Mesothelial cell of epicardium (in vitro differentiated cells): ENCODE measurements at regions not wholly inside any gene's neighbourhood (a gene's known extent, or its start where the extent isn't known, plus 50 kb on each side); places are given as distances from the start of the nearest gene placed in this dataset.

Source experiments
- DNase-seq, 2 experiments: peaks; one replicate each; pipeline ENCODE4 v3.0.0; 2021; ENCODE audit warnings: low spot score in 2 of 2; ENCODE audit not compliant: unreplicated experiment in 2 of 2
- H3K27ac Mint-ChIP-seq: 2 replicates; pipeline ENCODE4 v1.8.0; 2021; ENCODE audit warnings: mixed read lengths
- H3K27me3 Mint-ChIP-seq: 2 replicates; pipeline ENCODE4 v1.8.0; 2021; ENCODE audit warnings: low read depth, mixed read lengths
- H3K36me3 Mint-ChIP-seq: 2 replicates; pipeline ENCODE4 v1.8.0; 2021; ENCODE audit warnings: mixed read lengths
- H3K4me1 Mint-ChIP-seq: 2 replicates; pipeline ENCODE4 v1.8.0; 2021; ENCODE audit warnings: mixed read lengths
- H3K4me3 Mint-ChIP-seq: 2 replicates; pipeline ENCODE4 v1.8.0; 2021; ENCODE audit warnings: mild to moderate bottlenecking, moderate library complexity, mixed read lengths
- H3K9me3 Mint-ChIP-seq: 2 replicates; pipeline ENCODE4 v1.8.0; 2021; ENCODE audit warnings: mixed read lengths
- CTCF ChIP-seq: fragments of 200-600 bp; sonication (generic); IDR thresholded peaks from one replicate; pipeline ENCODE4 v1.5.0; 2021; ENCODE audit warnings: antibody characterized with exemption; ENCODE audit not compliant: unreplicated experiment

- Mint-ChIP-seq H3K27me3 (no peaks in the 10 kb centered on the region), H3K4me3 (no peak overlapping the region), H3K36me3 (peaks cover 21% of the 10 kb centered on the region), H3K27ac (no peak overlapping the region), H3K9me3 (peaks cover 27% of the 10 kb centered on the region), H3K4me1 (no peaks in the 10 kb centered on the region)
- no peak for TF ChIP-seq CTCF
- DNase-seq = no peak
These were observed 93.5 kb upstream of the PPP1R9A start for GRCh38 chr7:94813917-94814316.

- H3K4me1 Mint-ChIP-seq = peaks cover 7% of the 10 kb centered on the region
- H3K27ac Mint-ChIP-seq = no peak overlapping the region
- H3K9me3 Mint-ChIP-seq = peaks cover 38% of the 10 kb centered on the region
- H3K4me3 Mint-ChIP-seq = no peak overlapping the region
- no peak for DNase-seq
- H3K27me3 Mint-ChIP-seq = no peaks in the 10 kb centered on the region
- H3K36me3 Mint-ChIP-seq = peaks cover 15% of the 10 kb centered on the region
- TF ChIP-seq CTCF = no peak
These were observed 83.4 kb upstream of the PPP1R9A start for GRCh38 chr7:94823947-94824346.

GRCh38 chr7:94829987-94830386 lies 77.4 kb upstream of the PPP1R9A start:
- TF ChIP-seq CTCF = no peak
- no peaks in the 10 kb centered on the region for H3K27me3 Mint-ChIP-seq

DNA sequence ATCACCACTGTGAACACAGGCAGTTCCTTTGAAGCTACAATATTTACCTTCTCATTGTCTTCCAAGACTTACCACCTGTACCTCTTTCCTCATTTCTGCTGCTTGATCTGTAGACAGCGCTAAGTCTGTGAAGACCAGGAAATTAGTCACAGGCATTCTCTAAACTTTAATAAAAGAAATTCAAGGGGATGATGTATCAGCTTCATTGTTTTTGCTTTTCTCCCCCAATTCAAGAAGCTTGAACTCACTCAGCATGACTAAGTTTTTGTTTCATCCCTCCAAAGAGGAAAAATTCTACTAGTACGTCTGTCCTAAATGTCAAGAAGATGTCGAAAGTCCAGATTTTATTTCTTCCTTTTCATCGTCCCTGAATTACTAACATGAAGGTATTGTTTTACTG lies 75.3 kb upstream of the PPP1R9A start:
- Mint-ChIP-seq H3K4me1 (no peaks in the 10 kb centered on the region), H3K4me3 (no peak overlapping the region), H3K9me3 (peaks cover 47% of the 10 kb centered on the region), H3K36me3 (no peaks in the 10 kb centered on the region), H3K27me3 (no peaks in the 10 kb centered on the region), H3K27ac (no peak overlapping the region)
- no peak for DNase-seq
- no peak for TF ChIP-seq CTCF

More at GRCh38 chr7:94829987-94830386, 77.4 kb upstream of the PPP1R9A start:
- DNase-seq = no peak
- no peaks in the 10 kb centered on the region for H3K4me1 Mint-ChIP-seq
- peaks cover 48% of the 10 kb centered on the region for H3K9me3 Mint-ChIP-seq
- no peak overlapping the region for H3K4me3 Mint-ChIP-seq
- H3K36me3 Mint-ChIP-seq = no peaks in the 10 kb centered on the region
- no peak overlapping the region for H3K27ac Mint-ChIP-seq

GRCh38 chr7:94834359-94834758 lies 73.0 kb upstream of the PPP1R9A start:
- H3K4me1 Mint-ChIP-seq = no peaks in the 10 kb centered on the region
- no peak for DNase-seq
- H3K27ac Mint-ChIP-seq = no peak overlapping the region
- no peak overlapping the region for H3K4me3 Mint-ChIP-seq
- peaks cover 13% of the 10 kb centered on the region for H3K36me3 Mint-ChIP-seq
- TF ChIP-seq CTCF = no peak
- H3K27me3 Mint-ChIP-seq = no peaks in the 10 kb centered on the region
- peaks cover 59% of the 10 kb centered on the region for H3K9me3 Mint-ChIP-seq

GRCh38 chr7:94838717-94839116 lies 68.7 kb upstream of the PPP1R9A start:
- H3K36me3 Mint-ChIP-seq = peaks cover 17% of the 10 kb centered on the region
- no peak overlapping the region for H3K4me3 Mint-ChIP-seq
- peaks cover 63% of the 10 kb centered on the region for H3K9me3 Mint-ChIP-seq
- no peak overlapping the region for H3K27ac Mint-ChIP-seq
- DNase-seq = no peak
- no peaks in the 10 kb centered on the region for H3K27me3 Mint-ChIP-seq
- TF ChIP-seq CTCF = no peak
- no peaks in the 10 kb centered on the region for H3K4me1 Mint-ChIP-seq
